ENCODE measurements at regions not wholly inside any gene's neighbourhood (a gene's known extent, or its start where the extent isn't known, plus 50 kb on each side); places are given as distances from the start of the nearest gene placed in this dataset.

DNA sequence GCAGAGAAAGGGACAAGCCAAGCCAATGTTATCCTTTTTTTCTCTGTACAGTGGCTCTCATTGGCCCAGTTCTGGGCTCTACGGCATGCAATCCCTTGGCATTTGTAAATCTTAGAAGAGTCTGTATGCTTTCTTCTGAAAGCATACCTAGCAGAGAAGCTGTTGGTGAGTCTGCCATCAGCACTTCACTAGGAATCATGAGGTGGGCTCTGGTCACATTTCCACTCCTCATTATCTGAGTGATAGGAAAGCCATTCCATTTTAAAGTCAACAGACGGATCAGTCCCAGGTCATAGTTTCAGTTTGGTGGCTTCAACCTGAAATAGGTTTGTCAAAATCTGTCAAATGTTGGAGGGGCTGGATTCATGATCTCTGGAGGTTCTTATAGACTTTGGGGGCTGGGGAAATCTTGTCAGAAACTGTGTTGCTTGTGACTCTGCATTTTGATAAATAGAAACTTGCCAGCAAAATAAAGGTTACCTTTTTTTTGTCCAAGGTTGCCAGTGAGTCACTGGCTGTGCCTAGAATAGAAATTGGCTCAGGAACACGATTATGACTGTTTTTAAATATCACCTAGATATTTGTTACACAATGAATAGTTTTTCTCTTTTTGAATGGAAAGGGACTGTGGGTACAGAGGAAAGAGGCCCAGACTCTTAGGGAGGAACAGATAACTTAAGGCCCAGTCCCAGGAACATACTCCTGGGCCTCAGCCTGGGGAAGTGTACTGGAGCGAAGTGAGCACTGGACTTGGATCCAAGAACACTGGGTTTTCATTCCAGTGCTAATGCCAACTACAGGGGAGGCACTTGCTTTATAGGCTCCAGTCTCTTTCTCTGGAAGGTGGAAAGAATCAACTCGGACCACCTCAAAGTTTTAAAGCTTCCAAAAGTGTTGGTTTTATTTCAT, 183.1 kb downstream of the NMUR2 start:
- H3K4me1 Mint-ChIP-seq (ENCODE audit: unreplicated experiment), result no peaks in the 10 kb centered on the region
- no peaks in the 10 kb centered on the region for H3K27me3 Mint-ChIP-seq (ENCODE audit: unreplicated experiment)
- no peak overlapping the region for H3K27ac Mint-ChIP-seq (ENCODE audit: unreplicated experiment)
- H3K36me3 Mint-ChIP-seq (ENCODE audit: unreplicated experiment), result no peaks in the 10 kb centered on the region
- no peak for DNase-seq (ENCODE audit: extremely low spot score, unreplicated experiment)
- no peak overlapping the region for H3K4me3 Mint-ChIP-seq (ENCODE audit: unreplicated experiment)
- no peaks in the 10 kb centered on the region for H3K9me3 Mint-ChIP-seq (ENCODE audit: unreplicated experiment)
- TF ChIP-seq, protein P1, sequence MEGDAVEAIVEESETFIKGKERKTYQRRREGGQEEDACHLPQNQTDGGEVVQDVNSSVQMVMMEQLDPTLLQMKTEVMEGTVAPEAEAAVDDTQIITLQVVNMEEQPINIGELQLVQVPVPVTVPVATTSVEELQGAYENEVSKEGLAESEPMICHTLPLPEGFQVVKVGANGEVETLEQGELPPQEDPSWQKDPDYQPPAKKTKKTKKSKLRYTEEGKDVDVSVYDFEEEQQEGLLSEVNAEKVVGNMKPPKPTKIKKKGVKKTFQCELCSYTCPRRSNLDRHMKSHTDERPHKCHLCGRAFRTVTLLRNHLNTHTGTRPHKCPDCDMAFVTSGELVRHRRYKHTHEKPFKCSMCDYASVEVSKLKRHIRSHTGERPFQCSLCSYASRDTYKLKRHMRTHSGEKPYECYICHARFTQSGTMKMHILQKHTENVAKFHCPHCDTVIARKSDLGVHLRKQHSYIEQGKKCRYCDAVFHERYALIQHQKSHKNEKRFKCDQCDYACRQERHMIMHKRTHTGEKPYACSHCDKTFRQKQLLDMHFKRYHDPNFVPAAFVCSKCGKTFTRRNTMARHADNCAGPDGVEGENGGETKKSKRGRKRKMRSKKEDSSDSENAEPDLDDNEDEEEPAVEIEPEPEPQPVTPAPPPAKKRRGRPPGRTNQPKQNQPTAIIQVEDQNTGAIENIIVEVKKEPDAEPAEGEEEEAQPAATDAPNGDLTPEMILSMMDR (IDR thresholded peaks at IDR 0.05), result no peak

DNA sequence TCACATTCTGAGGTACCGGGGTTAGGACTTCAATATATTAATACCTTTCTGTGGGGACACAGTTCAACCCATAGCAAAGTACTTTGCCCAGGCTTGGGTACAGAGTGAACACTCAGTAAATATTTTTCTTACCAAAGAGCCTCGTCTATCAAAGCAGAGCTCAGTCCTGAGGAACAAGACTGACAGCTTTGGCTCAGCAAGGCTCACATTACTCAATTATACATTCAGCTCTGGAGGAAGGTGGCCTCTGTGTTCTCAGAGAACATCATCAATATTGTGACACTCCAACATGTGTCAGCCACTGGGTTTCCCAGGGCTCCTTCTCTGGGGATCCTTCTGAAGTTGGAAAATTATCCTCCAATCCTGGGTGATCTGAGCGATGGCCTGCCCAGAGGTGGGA, 186.4 kb downstream of the NMUR2 start:
- no peak for DNase-seq (ENCODE audit: extremely low spot score, unreplicated experiment)
- no peak overlapping the region for H3K27ac Mint-ChIP-seq (ENCODE audit: unreplicated experiment)
- no peaks in the 10 kb centered on the region for H3K4me1 Mint-ChIP-seq (ENCODE audit: unreplicated experiment)
- TF ChIP-seq, protein P1 (IDR thresholded peaks at IDR 0.05), result no peak
- H3K9me3 Mint-ChIP-seq (ENCODE audit: unreplicated experiment), result peaks cover 3% of the 10 kb centered on the region
- H3K36me3 Mint-ChIP-seq (ENCODE audit: unreplicated experiment), result no peaks in the 10 kb centered on the region
- H3K27me3 Mint-ChIP-seq (ENCODE audit: unreplicated experiment), result no peaks in the 10 kb centered on the region
- no peak overlapping the region for H3K4me3 Mint-ChIP-seq (ENCODE audit: unreplicated experiment)

DNA sequence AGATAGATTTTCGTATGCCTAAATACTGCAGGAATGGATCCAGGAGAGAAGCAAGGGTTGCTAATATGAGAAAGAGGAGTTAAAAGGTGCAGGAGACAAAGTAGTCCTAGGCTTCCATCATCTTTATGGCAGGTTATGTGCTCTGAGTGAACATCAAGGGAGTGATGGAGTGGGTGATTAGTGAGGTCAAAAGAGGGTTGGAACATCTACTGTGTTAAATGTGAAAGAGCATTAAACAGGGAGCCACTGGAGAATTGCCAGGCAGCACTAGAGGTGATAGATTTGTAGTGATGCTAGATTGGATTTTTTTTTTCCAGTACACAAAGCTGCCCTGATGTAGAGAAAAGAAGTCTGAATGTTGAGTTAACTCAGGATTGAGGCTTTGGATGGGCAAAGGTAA, 199.3 kb downstream of the NMUR2 start:
- no peaks in the 10 kb centered on the region for H3K4me1 Mint-ChIP-seq (ENCODE audit: unreplicated experiment)
- no peak overlapping the region for H3K4me3 Mint-ChIP-seq (ENCODE audit: unreplicated experiment)
- DNase-seq (ENCODE audit: extremely low spot score, unreplicated experiment), result no peak
- no peak overlapping the region for H3K27ac Mint-ChIP-seq (ENCODE audit: unreplicated experiment)
- H3K27me3 Mint-ChIP-seq (ENCODE audit: unreplicated experiment), result no peaks in the 10 kb centered on the region
- H3K36me3 Mint-ChIP-seq (ENCODE audit: unreplicated experiment), result no peaks in the 10 kb centered on the region
- TF ChIP-seq, protein P1 (IDR thresholded peaks at IDR 0.05), result no peak
- no peaks in the 10 kb centered on the region for H3K9me3 Mint-ChIP-seq (ENCODE audit: unreplicated experiment)

DNA sequence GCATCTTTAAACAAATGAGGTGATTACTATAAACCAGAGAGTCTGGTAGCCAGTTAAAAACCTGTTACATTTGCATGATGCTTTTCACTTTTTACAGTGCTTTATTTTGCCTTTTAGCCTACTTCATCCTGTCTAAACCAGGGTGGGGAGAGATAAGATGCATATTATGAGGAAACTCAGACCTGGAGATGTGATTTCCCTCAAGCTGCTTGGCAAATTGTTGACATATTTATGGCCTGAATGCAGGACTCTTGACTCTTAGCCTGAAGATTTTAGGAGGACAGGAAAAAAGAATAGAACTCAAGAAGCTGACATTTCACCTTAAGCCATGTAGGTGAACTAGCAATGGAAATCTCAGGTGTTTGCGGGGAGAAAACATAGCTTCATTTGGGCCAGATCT, 202.8 kb downstream of the NMUR2 start:
- no peaks in the 10 kb centered on the region for H3K27me3 Mint-ChIP-seq (ENCODE audit: unreplicated experiment)
- H3K4me3 Mint-ChIP-seq (ENCODE audit: unreplicated experiment), result no peak overlapping the region
- no peak for DNase-seq (ENCODE audit: extremely low spot score, unreplicated experiment)
- H3K9me3 Mint-ChIP-seq (ENCODE audit: unreplicated experiment), result no peaks in the 10 kb centered on the region
- no peaks in the 10 kb centered on the region for H3K36me3 Mint-ChIP-seq (ENCODE audit: unreplicated experiment)
- no peak overlapping the region for H3K27ac Mint-ChIP-seq (ENCODE audit: unreplicated experiment)
- H3K4me1 Mint-ChIP-seq (ENCODE audit: unreplicated experiment), result no peaks in the 10 kb centered on the region
- TF ChIP-seq, protein P1 (IDR thresholded peaks at IDR 0.05), result no peak

DNA sequence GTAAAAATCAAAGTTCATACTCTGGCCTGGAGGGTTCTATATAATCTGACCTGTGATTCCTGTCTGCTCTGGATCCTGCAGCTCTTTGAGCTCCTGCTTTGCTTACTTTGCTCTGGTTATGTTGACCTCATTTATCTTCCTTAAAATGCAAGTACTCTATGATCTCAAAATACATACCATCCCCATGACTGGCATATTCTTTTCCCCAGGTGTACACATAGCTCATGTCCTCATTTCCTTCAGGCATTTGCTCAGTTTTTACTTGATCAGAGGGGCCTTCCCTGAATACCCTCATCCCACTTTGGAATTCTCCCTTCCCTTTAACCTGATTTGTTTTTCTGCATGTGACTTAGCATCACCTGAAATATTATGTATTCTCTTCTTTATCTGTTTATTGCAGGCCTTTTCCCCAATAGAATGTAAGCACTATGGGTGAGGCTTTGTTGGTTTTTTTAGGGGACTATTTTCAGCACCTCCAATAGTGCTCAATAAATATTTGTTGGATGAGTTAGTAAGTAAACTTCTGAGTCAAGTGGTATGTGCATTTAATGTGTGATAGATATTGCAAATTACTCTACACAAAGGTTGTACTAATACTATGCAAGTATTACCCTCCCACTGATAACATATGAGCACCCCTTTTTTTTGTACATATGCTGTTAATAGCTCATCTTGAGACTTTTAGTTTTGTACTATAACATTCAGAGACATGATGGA, 211.5 kb downstream of the NMUR2 start:
- Mint-ChIP-seq H3K27me3 (ENCODE audit: unreplicated experiment) (no peaks in the 10 kb centered on the region), H3K36me3 (ENCODE audit: unreplicated experiment) (no peaks in the 10 kb centered on the region), H3K4me3 (ENCODE audit: unreplicated experiment) (no peak overlapping the region), H3K9me3 (ENCODE audit: unreplicated experiment) (no peaks in the 10 kb centered on the region), H3K27ac (ENCODE audit: unreplicated experiment) (no peak overlapping the region), H3K4me1 (ENCODE audit: unreplicated experiment) (no peaks in the 10 kb centered on the region)
- no peak for DNase-seq (ENCODE audit: extremely low spot score, unreplicated experiment)
- TF ChIP-seq, protein P1 (IDR thresholded peaks at IDR 0.05), result no peak

All from osteocyte (in vitro differentiated cells).